Activated CD4-positive, alpha-beta T cell treated with anti-CD3 and anti-CD28 coated beads, Interleukin-2, Interleukin-4, amounts not matched to agents 100 ng/mL and 50 ng/mL, durations not matched to agents 16 hours and 8 hours (primary cell): ENCODE measurements at regions not wholly inside any gene's neighbourhood (a gene's known extent, or its start where the extent isn't known, plus 50 kb on each side); places are given as distances from the start of the nearest gene placed in this dataset.
"Not testable (repeated sequence)": the region's sequence is repeated elsewhere in the genome, so short reads cannot be mapped to it uniquely, and the experiment has no call there.

Experiments used
- DNase-seq: peaks from one replicate; pipeline ENCODE4 v3.0.0-alpha.2; 2020; ENCODE audit warnings: low spot score

- DNase-seq: no peak
Observed at GRCh38 chr5:66413931-66414330, 182.3 kb upstream of the MAST4 start.

GRCh38 chr5:66415208-66415607 is 181.0 kb upstream of the MAST4 start:
- DNase-seq: no peak

- DNase-seq: no peak
Observed at GRCh38 chr5:66416698-66417097, 179.5 kb upstream of the MAST4 start.

- no peak for DNase-seq
Observed at GRCh38 chr5:66417781-66418180, 178.4 kb upstream of the MAST4 start.

GRCh38 chr5:66423484-66423883 is 172.7 kb upstream of the MAST4 start:
- no peak for DNase-seq

- DNase-seq: no peak
Observed at GRCh38 chr5:66425842-66426241, 170.4 kb upstream of the MAST4 start.

GRCh38 chr5:66426259-66427138 is 169.7 kb upstream of the MAST4 start:
- no peak for DNase-seq

- no peak for DNase-seq
Observed at GRCh38 chr5:66427139-66427442, 169.1 kb upstream of the MAST4 start.

GRCh38 chr5:66436721-66437120 is 159.5 kb upstream of the MAST4 start:
- no peak for DNase-seq

GRCh38 chr5:66438087-66438486 is 158.1 kb upstream of the MAST4 start:
- DNase-seq: no peak

- DNase-seq: no peak
Observed at GRCh38 chr5:66438696-66439095, 157.5 kb upstream of the MAST4 start.

- no peak for DNase-seq
Observed at GRCh38 chr5:66440202-66440680, 156.0 kb upstream of the MAST4 start.

- no peak for DNase-seq
Observed at GRCh38 chr5:66441351-66441750, 154.8 kb upstream of the MAST4 start.

GRCh38 chr5:66442951-66443445 is 153.2 kb upstream of the MAST4 start:
- DNase-seq: no peak

- DNase-seq: no peak
Observed at GRCh38 chr5:66443462-66444130, 152.6 kb upstream of the MAST4 start.

- DNase-seq: not testable (repeated sequence)
Observed at GRCh38 chr5:66448070-66448469, 148.1 kb upstream of the MAST4 start.

- DNase-seq: no peak
Observed at GRCh38 chr5:66450237-66450636, 146.0 kb upstream of the MAST4 start.

GRCh38 chr5:66450988-66451387 is 145.2 kb upstream of the MAST4 start:
- DNase-seq: no peak

- DNase-seq: no peak
Observed at GRCh38 chr5:66452109-66452508, 144.1 kb upstream of the MAST4 start.

- no peak for DNase-seq
Observed at GRCh38 chr5:66454186-66455078, 141.8 kb upstream of the MAST4 start.

GRCh38 chr5:66459728-66460127 is 136.5 kb upstream of the MAST4 start:
- DNase-seq: no peak

- DNase-seq: no peak
Observed at GRCh38 chr5:66467564-66467963, 128.6 kb upstream of the MAST4 start.
